Panc1 (cell line): ENCODE measurements at regions not wholly inside any gene's neighbourhood (a gene's known extent, or its start where the extent isn't known, plus 50 kb on each side); places are given as distances from the start of the nearest gene placed in this dataset.

Experiments used
- CTCF ChIP-seq: fragments of 450-650 bp; IDR thresholded peaks from 2 replicates; pipeline ENCODE4 v1.5.1; 2017; ENCODE audit warnings: mild to moderate bottlenecking
- TCF7L2 ChIP-seq: IDR thresholded peaks from 2 replicates; pipeline ENCODE4 v1.6.1; 2011; ENCODE audit warnings: mild to moderate bottlenecking, low read depth, low read length, inconsistent platforms

- TF ChIP-seq CTCF (no peak), TCF7L2 (no peak)
Observed at GRCh38 chr6:67792996-67793395, 842.1 kb upstream of the ADGRB3 start.
